ENCODE measurements at regions not wholly inside any gene's neighbourhood (a gene's known extent, or its start where the extent isn't known, plus 50 kb on each side); places are given as distances from the start of the nearest gene placed in this dataset.

- Histone ChIP-seq H3K4me2 (ENCODE audit: insufficient read depth in 1 of 2, low read depth in 2 of 2, low read length in 2 of 2) (0 out of 4 replicates have a peak overlapping the region, but pooled peaks of 1 of the 2 experiments have one; percentile 26), H3K23ac (ENCODE audit: insufficient read length) (no peak overlapping the region), H3K79me1 (ENCODE audit: low read depth, low read length) (no peaks in the 10 kb centered on the region), H3K9ac (replicated peaks in 1 of 4; ENCODE audit: extremely low read depth in 1 of 4, low read depth in 3 of 4, low read length in 3 of 4) (no peak overlapping the region), H4K20me1 (replicated peaks in 1 of 2; ENCODE audit: control insufficient read depth in 1 of 2, insufficient read depth in 2 of 2, low read length in 2 of 2) (no peaks in the 10 kb centered on the region), H2BK20ac (ENCODE audit: low read length) (no peak overlapping the region), H3K4ac (replicated peaks; ENCODE audit: insufficient read length, low read depth, low read length) (no peak overlapping the region), H2BK5ac (ENCODE audit: low read depth, low read length) (no peak overlapping the region), H3K56ac (replicated peaks; ENCODE audit: insufficient read length, low read depth, low read length) (no peak overlapping the region), H3K18ac (ENCODE audit: extremely low read depth, low read length) (no peak overlapping the region), H2AK5ac (ENCODE audit: low read depth, low read length) (no peak overlapping the region), H4K91ac (replicated peaks; ENCODE audit: insufficient read length, low read length) (no peak overlapping the region), H2BK15ac (ENCODE audit: low read length) (no peak overlapping the region), H3K79me2 (ENCODE audit: control insufficient read depth in 1 of 2, insufficient read depth in 2 of 2, low read length in 2 of 2) (no peaks in the 10 kb centered on the region), H3K4me1 (replicated peaks in 1 of 4; ENCODE audit: control insufficient read depth in 3 of 4, insufficient read depth in 4 of 4, low read length in 3 of 4) (peaks cover 0 to 6% (median 3%) of the 10 kb centered on the region in 4 experiments; a peak in 5 of 7 replicates), H3K36me3 (ENCODE audit: control insufficient read depth in 2 of 4, insufficient read depth in 4 of 4, low read length in 3 of 4) (no peaks in the 10 kb centered on the region), H4K8ac (ENCODE audit: extremely low read depth, insufficient read depth, low read length) (no peak overlapping the region), H3K4me3 (ENCODE audit: extremely low read depth in 1 of 4, insufficient read depth in 2 of 4, low read depth in 3 of 4, low read length in 4 of 4) (no peak overlapping the region), H3K23me2 (ENCODE audit: low read depth, low read length) (no peaks in the 10 kb centered on the region), H4K5ac (ENCODE audit: insufficient read length, low read depth, low read length) (no peak overlapping the region), H3K27ac (ENCODE audit: low read depth, low read length) (no peak overlapping the region), H3K9me3 (ENCODE audit: insufficient read depth in 2 of 2, low read depth in 1 of 2, low read length in 1 of 2) (no peaks in the 10 kb centered on the region), H3K14ac (ENCODE audit: insufficient read length) (no peak overlapping the region), H2BK120ac (replicated peaks; ENCODE audit: low read depth, low read length) (no peak overlapping the region), H3K27me3 (replicated peaks in 1 of 4; ENCODE audit: control insufficient read depth in 3 of 4, extremely low read depth in 1 of 4, insufficient read depth in 3 of 4, low read length in 3 of 4) (no peaks in the 10 kb centered on the region; a peak in 1 of 7 replicates), H2AFZ (ENCODE audit: low read length) (no peak overlapping the region), H2BK12ac (ENCODE audit: low read depth, low read length) (no peak overlapping the region)
- ChIA-PET CTCF (ENCODE audit: partially characterized antibody) (interaction anchor here (1.0 to 1.6 kb wide), 4 partner anchors 11 to 43 kb away, joined by 3 read pairs; no protein-coding TSS in a partner anchor), POLR2A (ENCODE audit: partially characterized antibody) (no interaction called here)
- DNase-seq (ENCODE audit: low read depth in 1 of 2, low spot score in 2 of 2) (no peak), FAIRE-seq (no peak)
- 87% methylated on average over 4 of the region's 4 CpGs; no CpG with 5 or more reads in 1 of the 2 experiments for WGBS, 2 experiments (ENCODE audit: extremely low coverage in 1 of 2, insufficient coverage in 1 of 2, insufficient read length in 1 of 2, insufficient replicate concordance in 2 of 2, low coverage in 1 of 2, low lambda C conversion rate in 2 of 2, missing lambda C conversion rate in 1 of 2)
- TF ChIP-seq SIN3A (conservative IDR thresholded peaks at IDR 0.05 in 1 of 2, IDR thresholded peaks at IDR 0.05 in 1 of 2; ENCODE audit: low read depth in 1 of 2, low read length in 2 of 2) (no peak), EGR1 (IDR thresholded peaks at IDR 0.05; ENCODE audit: borderline replicate concordance, low read depth, low read length) (no peak)
Measured at GRCh38 chr16:51085271-51085670, 65.8 kb downstream of the SALL1 start.
